Liver (tissue), 8 donors: ENCODE measurements at regions not wholly inside any gene's neighbourhood (a gene's known extent, or its start where the extent isn't known, plus 50 kb on each side); places are given as distances from the start of the nearest gene placed in this dataset.

Experiments
- DNase-seq: peaks from one replicate; pipeline ENCODE4 v3.0.0-alpha.2; 2017; ENCODE audit warnings: low spot score
- H3K27ac ChIP-seq, 2 donors: one replicate each; pipeline ENCODE4 v1.7.0; 2013; ENCODE audit warnings: inconsistent platforms in 2 of 2, low read length in 2 of 2, control low read depth in 1 of 2, low read depth in 1 of 2, mild to moderate bottlenecking in 1 of 2
- H3K27me3 ChIP-seq, 4 donors: one replicate each; pipeline versions ENCODE4 v1.6.1 to v1.7.0; 2013; ENCODE audit warnings: low read length in 3 of 4, inconsistent platforms in 1 of 4, mild to moderate bottlenecking in 1 of 4, moderate library complexity in 1 of 4; ENCODE audit not compliant: control insufficient read depth in 4 of 4, insufficient read depth in 4 of 4
- H3K36me3 ChIP-seq, 4 donors: one replicate each; pipeline versions ENCODE4 v1.6.1 to v1.7.0; 2013; ENCODE audit warnings: low read length in 3 of 4, mild to moderate bottlenecking in 3 of 4, low read depth in 1 of 4, moderate library complexity in 1 of 4; ENCODE audit not compliant: control insufficient read depth in 4 of 4, insufficient read depth in 3 of 4
- H3K4me1 ChIP-seq, 4 donors: one replicate each; pipeline versions ENCODE4 v1.6.1 to v1.7.0; 2013; ENCODE audit warnings: low read length in 3 of 4, mild to moderate bottlenecking in 3 of 4, moderate library complexity in 1 of 4; ENCODE audit not compliant: control insufficient read depth in 4 of 4, insufficient read depth in 4 of 4
- H3K4me3 ChIP-seq, 3 donors: one replicate each; pipeline versions ENCODE4 v1.6.1 to v1.7.0; 2013; ENCODE audit warnings: low read length in 3 of 3, control low read depth in 1 of 3, low read depth in 1 of 3, mild to moderate bottlenecking in 1 of 3
- H3K9ac ChIP-seq, 2 donors: one replicate each; pipeline ENCODE4 v1.7.0; 2013; ENCODE audit warnings: low read length in 2 of 2, mild to moderate bottlenecking in 2 of 2, moderate library complexity in 2 of 2, control low read depth in 1 of 2, low read depth in 1 of 2
- H3K9me3 ChIP-seq, 4 donors: one replicate each; pipeline versions ENCODE4 v1.6.1 to v1.7.0; 2013; ENCODE audit warnings: low read length in 3 of 4; ENCODE audit not compliant: control insufficient read depth in 4 of 4
- EGR1 ChIP-seq, 2 donors: IDR thresholded peaks; 2 replicates each; pipeline ENCODE4 v1.6.1; 2016 to 2018; ENCODE audit warnings: antibody characterized with exemption in 2 of 2, low read depth in 2 of 2
- FOXA1 ChIP-seq: IDR thresholded peaks from 2 replicates; pipeline ENCODE4 v1.6.1; 2016; ENCODE audit warnings: antibody characterized with exemption
- FOXA2 ChIP-seq: IDR thresholded peaks from 2 replicates; pipeline ENCODE4 v1.6.1; 2016; ENCODE audit warnings: antibody characterized with exemption
- GABPA ChIP-seq, 2 donors: IDR thresholded peaks in 1 of 2; conservative IDR thresholded peaks in 1 of 2; 2 replicates each; pipeline ENCODE4 v1.6.1; 2016; ENCODE audit warnings: antibody characterized with exemption in 2 of 2, mild to moderate bottlenecking in 1 of 2, moderate library complexity in 1 of 2
- HNF4A ChIP-seq, 2 donors: conservative IDR thresholded peaks; 2 replicates each; pipeline ENCODE4 v1.6.1; 2016; ENCODE audit warnings: antibody characterized with exemption in 2 of 2, mild to moderate bottlenecking in 2 of 2
- HNF4G ChIP-seq: IDR thresholded peaks from 2 replicates; pipeline ENCODE4 v1.6.1; 2016; ENCODE audit warnings: antibody characterized with exemption
- JUND ChIP-seq, 2 donors: IDR thresholded peaks; 2 replicates each; pipeline ENCODE4 v1.6.1; 2016; ENCODE audit warnings: antibody characterized with exemption in 2 of 2
- NR2F2 ChIP-seq: IDR thresholded peaks from 2 replicates; pipeline ENCODE4 v1.6.1; 2016; ENCODE audit warnings: antibody characterized with exemption
- RAD21 ChIP-seq, 2 donors: IDR thresholded peaks; 2 replicates each; pipeline ENCODE4 v1.6.1; 2016; ENCODE audit warnings: antibody characterized with exemption in 2 of 2, mild to moderate bottlenecking in 2 of 2
- REST ChIP-seq: IDR thresholded peaks from 2 replicates; pipeline ENCODE4 v1.6.1; 2016; ENCODE audit warnings: antibody characterized with exemption, mild to moderate bottlenecking
- RXRA ChIP-seq, 2 donors: IDR thresholded peaks; 2 replicates each; pipeline ENCODE4 v1.6.1; 2017 to 2018; ENCODE audit warnings: antibody characterized with exemption in 2 of 2, mild to moderate bottlenecking in 1 of 2
- SP1 ChIP-seq: IDR thresholded peaks from 2 replicates; pipeline ENCODE4 v1.6.1; 2018; ENCODE audit warnings: antibody characterized with exemption, mild to moderate bottlenecking
- TAF1 ChIP-seq: conservative IDR thresholded peaks from 2 replicates; pipeline ENCODE4 v1.6.1; 2016; ENCODE audit warnings: antibody characterized with exemption, mild to moderate bottlenecking
- YY1 ChIP-seq: IDR thresholded peaks from 2 replicates; pipeline ENCODE4 v1.6.1; 2016; ENCODE audit warnings: antibody characterized with exemption, mild to moderate bottlenecking
- ZBTB33 ChIP-seq: IDR thresholded peaks from 2 replicates; pipeline ENCODE4 v1.6.1; 2016; ENCODE audit warnings: antibody characterized with exemption
- WGBS: extraction: QIAGEN DNeasy Blood & Tissue Kit; methylation state at CpG from one replicate; pipeline ENCODE4 v1.1.7; 2013; 5-methylcytosine and 5-hydroxymethylcytosine counted together
- TF ChIP-seq, protein P1 (sequence below): IDR thresholded peaks from 2 replicates; pipeline ENCODE4 v1.6.1; 2016; ENCODE audit warnings: antibody characterized with exemption
- TF ChIP-seq, protein P2 (sequence below): IDR thresholded peaks from 2 replicates; pipeline ENCODE4 v1.6.1; 2016; ENCODE audit warnings: antibody characterized with exemption
- TF ChIP-seq, protein P3 (sequence below): fragments of 150-350 bp; IDR thresholded peaks from 2 replicates; pipeline ENCODE4 v1.5.1; 2017; ENCODE audit warnings: improper control_type of control experiment, low read depth, low read length; ENCODE audit not compliant: missing input control
- donor health status: healthy.
- donor health status: healthy.
- donor health status: healthy.
- donor health status: healthy.
- donor health status: healthy.

- Histone ChIP-seq H3K36me3 (no peaks in the 10 kb centered on the region), H3K9ac (no peak overlapping the region), H3K4me1 (no peaks in the 10 kb centered on the region), H3K27ac (no peak overlapping the region), H3K27me3 (no peaks in the 10 kb centered on the region), H3K4me3 (no peak overlapping the region), H3K9me3 (no peaks in the 10 kb centered on the region)
- 93% methylated on average over 1 of the region's 1 CpG for WGBS
- DNase-seq, result no peak
- TF ChIP-seq HNF4G, result no peak
- no peak for TF ChIP-seq RAD21 (IDR thresholded peaks at IDR 0.05)
- TF ChIP-seq, protein P1, sequence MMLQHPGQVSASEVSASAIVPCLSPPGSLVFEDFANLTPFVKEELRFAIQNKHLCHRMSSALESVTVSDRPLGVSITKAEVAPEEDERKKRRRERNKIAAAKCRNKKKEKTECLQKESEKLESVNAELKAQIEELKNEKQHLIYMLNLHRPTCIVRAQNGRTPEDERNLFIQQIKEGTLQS, result no peak
- TF ChIP-seq FOXA2, result no peak
- no peak for TF ChIP-seq EGR1 (IDR thresholded peaks at IDR 0.05; ENCODE audit: low read depth in 2 of 2)
- no peak for TF ChIP-seq ZBTB33
- TF ChIP-seq YY1, result no peak
- TF ChIP-seq, protein P2, sequence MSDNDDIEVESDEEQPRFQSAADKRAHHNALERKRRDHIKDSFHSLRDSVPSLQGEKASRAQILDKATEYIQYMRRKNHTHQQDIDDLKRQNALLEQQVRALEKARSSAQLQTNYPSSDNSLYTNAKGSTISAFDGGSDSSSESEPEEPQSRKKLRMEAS, result no peak
- TF ChIP-seq NR2F2, result no peak
- no peak for TF ChIP-seq REST
- TF ChIP-seq HNF4A (conservative IDR thresholded peaks at IDR 0.05), result no peak
These were observed 167.6 kb upstream of the TUSC1 start for GRCh38 chr9:25845867-25846266.

GRCh38 chr9:25830381-25830780, 152.1 kb upstream of the TUSC1 start:
- Histone ChIP-seq H3K9me3 (peaks cover 0 to 4% (median 1%) of the 10 kb centered on the region in 4 donors), H3K9ac (no peak overlapping the region), H3K4me3 (no peak overlapping the region), H3K27ac (no peak overlapping the region), H3K4me1 (no peaks in the 10 kb centered on the region), H3K27me3 (no peaks in the 10 kb centered on the region), H3K36me3 (no peaks in the 10 kb centered on the region)
- whole genome bisulfite sequencing, result 86% methylated on average over 7 of the region's 7 CpGs
- DNase-seq, result no peak
- no peak for TF ChIP-seq ZBTB33
- no peak for TF ChIP-seq FOXA1
- no peak for TF ChIP-seq RAD21 (IDR thresholded peaks at IDR 0.05)
- TF ChIP-seq HNF4G, result no peak
- TF ChIP-seq, protein P1, result no peak
- TF ChIP-seq REST, result no peak
- TF ChIP-seq, protein P3, sequence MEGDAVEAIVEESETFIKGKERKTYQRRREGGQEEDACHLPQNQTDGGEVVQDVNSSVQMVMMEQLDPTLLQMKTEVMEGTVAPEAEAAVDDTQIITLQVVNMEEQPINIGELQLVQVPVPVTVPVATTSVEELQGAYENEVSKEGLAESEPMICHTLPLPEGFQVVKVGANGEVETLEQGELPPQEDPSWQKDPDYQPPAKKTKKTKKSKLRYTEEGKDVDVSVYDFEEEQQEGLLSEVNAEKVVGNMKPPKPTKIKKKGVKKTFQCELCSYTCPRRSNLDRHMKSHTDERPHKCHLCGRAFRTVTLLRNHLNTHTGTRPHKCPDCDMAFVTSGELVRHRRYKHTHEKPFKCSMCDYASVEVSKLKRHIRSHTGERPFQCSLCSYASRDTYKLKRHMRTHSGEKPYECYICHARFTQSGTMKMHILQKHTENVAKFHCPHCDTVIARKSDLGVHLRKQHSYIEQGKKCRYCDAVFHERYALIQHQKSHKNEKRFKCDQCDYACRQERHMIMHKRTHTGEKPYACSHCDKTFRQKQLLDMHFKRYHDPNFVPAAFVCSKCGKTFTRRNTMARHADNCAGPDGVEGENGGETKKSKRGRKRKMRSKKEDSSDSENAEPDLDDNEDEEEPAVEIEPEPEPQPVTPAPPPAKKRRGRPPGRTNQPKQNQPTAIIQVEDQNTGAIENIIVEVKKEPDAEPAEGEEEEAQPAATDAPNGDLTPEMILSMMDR, result no peak
- no peak for TF ChIP-seq SP1
- no peak for TF ChIP-seq HNF4A (conservative IDR thresholded peaks at IDR 0.05)
- no peak for TF ChIP-seq TAF1
- TF ChIP-seq FOXA2, result no peak
- TF ChIP-seq, protein P2, result no peak
- no peak for TF ChIP-seq JUND (IDR thresholded peaks at IDR 0.05)
- TF ChIP-seq EGR1 (IDR thresholded peaks at IDR 0.05; ENCODE audit: low read depth in 2 of 2), result no peak
- TF ChIP-seq RXRA (IDR thresholded peaks at IDR 0.05), result no peak
- no peak for TF ChIP-seq GABPA (IDR thresholded peaks at IDR 0.05 in 1 of 2, conservative IDR thresholded peaks at IDR 0.05 in 1 of 2)
- TF ChIP-seq YY1, result no peak
